HFFc6 (cell line): ENCODE measurements at regions not wholly inside any gene's neighbourhood (a gene's known extent, or its start where the extent isn't known, plus 50 kb on each side); places are given as distances from the start of the nearest gene placed in this dataset.

Experiments
- DNase-seq: peaks from one replicate; pipeline ENCODE4 v3.0.0-alpha.2; 2018
- H3K27ac Mint-ChIP-seq: 2 replicates; pipeline ENCODE4 v1.8.0; 2020; ENCODE audit warnings: mild to moderate bottlenecking, mixed read lengths
- H3K27me3 Mint-ChIP-seq: 2 replicates; pipeline ENCODE4 v1.8.0; 2021; ENCODE audit warnings: mild to moderate bottlenecking, moderate library complexity, mixed read lengths; ENCODE audit not compliant: insufficient read depth
- H3K36me3 Mint-ChIP-seq: 2 replicates; pipeline ENCODE4 v1.8.0; 2021; ENCODE audit warnings: low read depth, mixed read lengths
- H3K4me1 Mint-ChIP-seq: 2 replicates; pipeline ENCODE4 v1.8.0; 2020; ENCODE audit warnings: low read depth, mixed read lengths
- H3K4me3 Mint-ChIP-seq: 2 replicates; pipeline ENCODE4 v1.8.0; 2020; ENCODE audit warnings: mild to moderate bottlenecking, moderate library complexity, mixed read lengths
- H3K9me3 Mint-ChIP-seq: 2 replicates; pipeline ENCODE4 v1.8.0; 2020; ENCODE audit warnings: mild to moderate bottlenecking, mixed read lengths
- CTCF ChIP-seq: fragments of 200-600 bp; sonication (generic); IDR thresholded peaks from 2 replicates; pipeline ENCODE4 v1.5.0; 2021; ENCODE audit warnings: antibody characterized with exemption, mild to moderate bottlenecking

DNA sequence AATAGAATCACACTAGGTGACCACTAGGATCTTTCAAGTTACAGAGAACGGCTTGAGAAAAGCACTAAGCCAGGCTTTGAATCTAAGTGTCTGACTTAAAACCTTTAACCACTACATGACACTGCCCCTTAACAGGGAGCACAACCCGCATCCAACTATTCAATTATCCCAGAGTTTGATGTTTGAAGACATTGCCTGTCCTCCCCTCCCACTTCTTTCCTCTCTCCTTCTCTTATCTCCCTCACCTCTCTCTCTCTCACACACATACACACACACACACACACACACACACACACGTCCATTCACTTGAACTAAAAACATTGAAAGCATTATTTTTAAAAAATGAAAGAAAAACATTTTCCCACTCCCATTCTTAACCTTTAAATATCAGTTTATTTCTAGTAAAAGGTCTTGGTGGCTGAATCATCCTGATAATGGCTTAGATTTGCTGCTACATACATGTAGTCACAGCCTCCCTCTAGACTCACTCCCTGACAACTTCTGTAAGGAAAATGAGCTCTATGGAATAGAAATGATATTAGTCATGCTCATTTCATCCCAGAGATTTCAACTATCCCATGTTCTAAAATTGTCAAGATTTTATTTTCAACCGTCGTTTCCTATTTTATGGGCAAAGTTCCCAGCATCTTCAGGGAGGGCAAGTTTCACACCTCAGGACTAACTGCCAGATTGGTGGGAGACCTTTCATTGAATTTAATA, 53.5 kb upstream of the RAP1B start:
- Mint-ChIP-seq H3K4me3 (peak overlapping the region; percentile 82), H3K27me3 (no peaks in the 10 kb centered on the region), H3K9me3 (no peaks in the 10 kb centered on the region), H3K36me3 (no peaks in the 10 kb centered on the region), H3K4me1 (peaks cover 49% of the 10 kb centered on the region), H3K27ac (peak overlapping the region; percentile 94)
- DNase-seq = peak; percentile 86
- no peak for TF ChIP-seq CTCF

- DNase-seq = no peak
- H3K9me3 Mint-ChIP-seq = no peaks in the 10 kb centered on the region
Measured at GRCh38 chr12:68559246-68559645, 51.5 kb upstream of the RAP1B start.

DNA sequence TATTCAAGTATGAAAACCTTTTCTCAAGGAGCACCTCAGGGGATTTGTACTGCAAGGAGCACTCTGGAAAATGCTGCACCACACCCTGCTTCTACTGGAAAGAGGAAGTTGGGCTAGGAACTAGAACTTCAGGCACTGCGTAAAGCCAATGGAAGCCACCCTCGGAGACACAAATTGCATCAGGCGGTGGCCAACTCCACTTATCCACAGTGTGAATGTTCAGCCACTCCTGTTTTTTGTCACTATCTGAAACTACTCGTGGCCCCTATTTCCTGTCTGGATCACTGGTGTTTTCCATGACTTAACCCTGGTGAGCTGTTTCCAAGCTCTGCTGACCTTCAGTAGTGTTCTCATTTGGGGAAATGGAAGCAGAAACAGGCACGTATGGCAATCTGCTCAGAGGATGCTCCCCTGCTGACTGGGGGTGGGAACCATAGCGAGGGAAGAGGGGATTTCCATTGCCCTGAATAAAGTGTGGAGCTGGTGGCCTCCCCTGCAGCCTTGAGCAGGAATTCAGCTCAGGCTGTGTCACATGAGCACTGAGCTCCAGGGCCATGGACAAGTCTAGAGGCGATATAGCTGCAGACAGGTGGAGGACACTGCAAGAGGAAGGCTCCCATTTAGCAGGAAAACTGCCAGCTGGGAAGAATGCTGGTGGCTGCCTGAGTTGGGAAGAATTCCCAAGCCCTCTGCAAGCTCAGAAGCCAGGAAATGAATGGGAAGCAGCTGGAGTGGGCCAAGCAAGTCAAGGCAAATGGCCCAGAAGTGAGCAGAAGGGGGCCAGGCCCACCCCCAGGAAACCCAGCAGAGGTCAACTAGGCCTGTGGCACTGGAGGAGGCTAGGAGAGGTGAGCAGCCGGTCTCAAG, 50.5 kb upstream of the RAP1B start:
- no peak for TF ChIP-seq CTCF
- Mint-ChIP-seq H3K4me1 (peaks cover 71% of the 10 kb centered on the region), H3K4me3 (no peak overlapping the region; the same call in 1 of the 2 replicates), H3K27ac (peak overlapping the region; percentile 66), H3K9me3 (no peaks in the 10 kb centered on the region), H3K36me3 (no peaks in the 10 kb centered on the region), H3K27me3 (no peaks in the 10 kb centered on the region)
- no peak for DNase-seq

More at GRCh38 chr12:68559246-68559645, 51.5 kb upstream of the RAP1B start:
- H3K4me3 Mint-ChIP-seq = peak overlapping the region; percentile 46; the same call in 1 of the 2 replicates
- H3K27ac Mint-ChIP-seq = peak overlapping the region; percentile 69
- peaks cover 61% of the 10 kb centered on the region for H3K4me1 Mint-ChIP-seq
- no peak for TF ChIP-seq CTCF
- H3K36me3 Mint-ChIP-seq = no peaks in the 10 kb centered on the region
- no peaks in the 10 kb centered on the region for H3K27me3 Mint-ChIP-seq

DNA sequence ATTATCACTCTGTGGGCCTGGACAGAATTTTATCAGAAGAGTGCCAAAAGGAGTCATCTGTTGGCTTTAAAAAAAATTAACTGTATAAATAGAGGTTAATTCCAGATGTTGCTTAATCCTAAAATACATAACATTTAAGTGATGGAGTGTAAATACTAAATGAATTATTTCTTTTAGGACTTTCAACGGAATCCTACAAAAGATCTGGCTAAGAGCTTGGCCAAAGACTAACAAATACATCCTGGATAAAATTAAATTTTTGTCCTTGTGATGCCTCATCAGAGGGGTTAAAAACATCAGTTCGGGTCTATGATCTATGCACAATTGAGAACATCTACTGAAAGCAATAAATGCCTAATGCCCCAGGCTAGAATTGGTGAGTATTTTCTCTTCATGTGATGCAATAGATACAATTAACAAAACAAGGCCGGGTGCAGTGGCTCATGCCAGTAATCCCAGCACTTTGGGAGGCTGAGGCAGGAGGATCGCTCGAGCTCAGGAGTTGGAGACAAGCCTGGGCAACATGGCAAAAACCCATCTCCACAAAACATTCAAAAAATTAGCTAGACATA, 49.8 kb upstream of the RAP1B start:
- H3K27ac Mint-ChIP-seq = peak overlapping the region; percentile 66; the same call in 1 of the 2 replicates
- H3K4me1 Mint-ChIP-seq = peaks cover 78% of the 10 kb centered on the region
- H3K36me3 Mint-ChIP-seq = no peaks in the 10 kb centered on the region
- H3K9me3 Mint-ChIP-seq = no peaks in the 10 kb centered on the region
- H3K4me3 Mint-ChIP-seq = no peak overlapping the region
- no peak for TF ChIP-seq CTCF
- no peaks in the 10 kb centered on the region for H3K27me3 Mint-ChIP-seq
- DNase-seq = no peak
